HEK293 (cell line): ENCODE measurements at regions not wholly inside any gene's neighbourhood (a gene's known extent, or its start where the extent isn't known, plus 50 kb on each side); places are given as distances from the start of the nearest gene placed in this dataset.

Experiments
- CTCF ChIA-PET: fragments of 350-600 bp; formaldehyde crosslinking; extraction: SDS; loops from one replicate; lab custom pipeline; 2021; ENCODE audit warnings: antibody characterized with exemption; lab: Yijun Ruan, JAX
- POLR2A ChIA-PET: fragments of 300-600 bp; formaldehyde crosslinking; extraction: SDS; loops from one replicate; lab custom pipeline; 2020; ENCODE audit warnings: antibody characterized with exemption, inconsistent platforms; lab: Yijun Ruan, JAX
- H3K27ac ChIP-seq: fragments of 200-500 bp; sonication (Bioruptor generic); 2 replicates; pipeline ENCODE4 v1.5.1; 2014; ENCODE audit warnings: low read depth, low read length, control low read depth, inconsistent platforms; ENCODE audit errors: extremely low read depth
- H3K36me3 ChIP-seq, 2 experiments: fragments of 200-500 bp in 1 of 2; sonication (Bioruptor generic) in 1 of 2; 1 replicate in 1 of 2; 2 replicates in 1 of 2; pipeline ENCODE4 v1.5.1; 2014 to 2017; ENCODE audit warnings: inconsistent platforms in 2 of 2, low read length in 2 of 2; ENCODE audit not compliant: control insufficient read depth in 2 of 2, insufficient read depth in 1 of 2
- H3K4me1 ChIP-seq: fragments of 200-500 bp; sonication (Bioruptor generic); 2 replicates; pipeline ENCODE4 v1.5.1; 2014; ENCODE audit warnings: mild to moderate bottlenecking, low read length, inconsistent platforms; ENCODE audit not compliant: control insufficient read depth, insufficient read depth
- H3K4me3 ChIP-seq: 2 replicates; pipeline ENCODE4 v1.5.1; 2011; ENCODE audit warnings: low read depth, mild to moderate bottlenecking, control low read depth, low read length, moderate library complexity
- H3K9me3 ChIP-seq: fragments of 200-500 bp; sonication (Bioruptor generic); 2 replicates; pipeline ENCODE4 v1.5.1; 2014; ENCODE audit warnings: low read depth, low read length, inconsistent platforms; ENCODE audit not compliant: control insufficient read depth, insufficient read depth
- GLIS1 ChIP-seq: fragments of 450-650 bp; formaldehyde crosslinking; IDR thresholded peaks from 2 replicates; pipeline ENCODE4 v1.5.1; 2016; ENCODE audit warnings: missing biosample characterization, missing genetic modification characterization
- HOXC10 ChIP-seq: sonication (generic); formaldehyde crosslinking; IDR thresholded peaks from 2 replicates; pipeline ENCODE4 v1.8.1; 2023; ENCODE audit warnings: mild to moderate bottlenecking, missing genetic modification reagents
- KLF1 ChIP-seq: fragments of 450-650 bp; formaldehyde crosslinking; IDR thresholded peaks from 2 replicates; pipeline ENCODE4 v1.5.1; 2016; ENCODE audit warnings: missing biosample characterization, missing genetic modification characterization
- KLF16 ChIP-seq: fragments of 450-650 bp; formaldehyde crosslinking; IDR thresholded peaks from 2 replicates; pipeline ENCODE4 v1.5.1; 2017; ENCODE audit warnings: missing biosample characterization, missing genetic modification characterization
- MEIS1 ChIP-seq: sonication (generic); formaldehyde crosslinking; IDR thresholded peaks from 2 replicates; pipeline ENCODE4 v1.8.1; 2022; ENCODE audit warnings: missing genetic modification reagents, mild to moderate bottlenecking, borderline replicate concordance
- OSR2 ChIP-seq: fragments of 450-650 bp; formaldehyde crosslinking; IDR thresholded peaks from 2 replicates; pipeline ENCODE4 v1.5.1; 2016; ENCODE audit warnings: missing biosample characterization, missing genetic modification characterization
- PATZ1 ChIP-seq: fragments of 450-650 bp; formaldehyde crosslinking; IDR thresholded peaks from 2 replicates; pipeline ENCODE4 v1.5.1; 2016; ENCODE audit warnings: missing biosample characterization, missing genetic modification characterization
- RBAK ChIP-seq: fragments of 450-650 bp; formaldehyde crosslinking; IDR thresholded peaks from 2 replicates; pipeline ENCODE4 v1.5.1; 2016; ENCODE audit warnings: missing biosample characterization, missing genetic modification characterization
- SP7 ChIP-seq: fragments of 450-650 bp; formaldehyde crosslinking; IDR thresholded peaks from 2 replicates; pipeline ENCODE4 v1.5.1; 2016; ENCODE audit warnings: missing biosample characterization, missing genetic modification characterization
- ZBTB11 ChIP-seq: fragments of 450-650 bp; formaldehyde crosslinking; conservative IDR thresholded peaks from 2 replicates; pipeline ENCODE4 v1.5.1; 2016; ENCODE audit warnings: low read depth, missing biosample characterization, missing genetic modification characterization
- ZBTB48 ChIP-seq: fragments of 450-650 bp; formaldehyde crosslinking; IDR thresholded peaks from 2 replicates; pipeline ENCODE4 v1.5.1; 2016; ENCODE audit warnings: missing biosample characterization, missing genetic modification characterization
- ZFP69B ChIP-seq: fragments of 450-650 bp; formaldehyde crosslinking; IDR thresholded peaks from 2 replicates; pipeline ENCODE4 v1.5.1; 2016; ENCODE audit warnings: missing biosample characterization, missing genetic modification characterization
- ZNF10 ChIP-seq: fragments of 450-650 bp; formaldehyde crosslinking; IDR thresholded peaks from 2 replicates; pipeline ENCODE4 v1.5.1; 2017; ENCODE audit warnings: missing biosample characterization, missing genetic modification characterization
- ZNF157 ChIP-seq: fragments of 450-650 bp; formaldehyde crosslinking; IDR thresholded peaks from 2 replicates; pipeline ENCODE4 v1.5.1; 2016; ENCODE audit warnings: missing biosample characterization, missing genetic modification characterization
- ZNF174 ChIP-seq: fragments of 450-650 bp; formaldehyde crosslinking; IDR thresholded peaks from 2 replicates; pipeline ENCODE4 v1.5.0; 2017; ENCODE audit warnings: missing biosample characterization, mild to moderate bottlenecking, missing genetic modification characterization
- ZNF26 ChIP-seq: fragments of 450-650 bp; formaldehyde crosslinking; IDR thresholded peaks from 2 replicates; pipeline ENCODE4 v1.5.1; 2016; ENCODE audit warnings: missing biosample characterization, missing genetic modification characterization
- ZNF366 ChIP-seq: fragments of 450-650 bp; formaldehyde crosslinking; conservative IDR thresholded peaks from 2 replicates; pipeline ENCODE4 v1.5.1; 2016; ENCODE audit warnings: missing biosample characterization, missing genetic modification characterization
- ZNF398 ChIP-seq: fragments of 450-650 bp; formaldehyde crosslinking; IDR thresholded peaks from 2 replicates; pipeline ENCODE4 v1.5.1; 2017; ENCODE audit warnings: missing biosample characterization, missing genetic modification characterization
- ZNF521 ChIP-seq: fragments of 450-650 bp; formaldehyde crosslinking; IDR thresholded peaks from 2 replicates; pipeline ENCODE4 v1.5.1; 2017; ENCODE audit warnings: missing biosample characterization, mild to moderate bottlenecking, missing genetic modification characterization
- ZNF558 ChIP-seq: fragments of 450-650 bp; formaldehyde crosslinking; IDR thresholded peaks from 2 replicates; pipeline ENCODE4 v1.5.1; 2016; ENCODE audit warnings: missing biosample characterization, missing genetic modification characterization
- ZNF560 ChIP-seq: fragments of 450-650 bp; formaldehyde crosslinking; IDR thresholded peaks from 2 replicates; pipeline ENCODE4 v1.5.1; 2017; ENCODE audit warnings: missing biosample characterization, missing genetic modification characterization, borderline replicate concordance
- ZNF600 ChIP-seq: fragments of 450-650 bp; formaldehyde crosslinking; IDR thresholded peaks from 2 replicates; pipeline ENCODE4 v1.5.1; 2016; ENCODE audit warnings: missing biosample characterization, missing genetic modification characterization
- ZNF660 ChIP-seq: fragments of 450-650 bp; IDR thresholded peaks from 2 replicates; pipeline ENCODE4 v1.5.1; 2018; ENCODE audit warnings: missing biosample characterization, mild to moderate bottlenecking, missing genetic modification characterization
- ZNF664 ChIP-seq: fragments of 450-650 bp; formaldehyde crosslinking; IDR thresholded peaks from 2 replicates; pipeline ENCODE4 v1.5.1; 2016; ENCODE audit warnings: missing biosample characterization, missing genetic modification characterization
- ZNF791 ChIP-seq: fragments of 450-650 bp; formaldehyde crosslinking; IDR thresholded peaks from 2 replicates; pipeline ENCODE4 v1.5.1; 2016; ENCODE audit warnings: missing biosample characterization, missing genetic modification characterization
- ZNF830 ChIP-seq: fragments of 450-650 bp; IDR thresholded peaks from 2 replicates; pipeline ENCODE4 v1.5.0; 2018; ENCODE audit warnings: missing biosample characterization, missing genetic modification characterization, low read depth, mild to moderate bottlenecking, moderate library complexity
- ZNF837 ChIP-seq: fragments of 450-650 bp; formaldehyde crosslinking; IDR thresholded peaks from 2 replicates; pipeline ENCODE4 v1.5.1; 2016; ENCODE audit warnings: missing biosample characterization, missing genetic modification characterization
- ZSCAN30 ChIP-seq: fragments of 450-650 bp; IDR thresholded peaks from 2 replicates; pipeline ENCODE4 v1.5.1; 2018; ENCODE audit warnings: missing biosample characterization, mild to moderate bottlenecking, missing genetic modification characterization, moderate library complexity

- TF ChIP-seq ZBTB11 (tag by site-specific recombination) (no peak), ZSCAN30 (tag by site-specific recombination) (no peak), ZNF10 (no peak)
Observed at GRCh38 chr1:229023651-229024300, 247.1 kb upstream of the RAB4A start (continued).

- Histone ChIP-seq H3K36me3 (no peaks in the 10 kb centered on the region), H3K9me3 (no peaks in the 10 kb centered on the region), H3K4me1 (no peaks in the 10 kb centered on the region), H3K4me3 (no peak overlapping the region), H3K27ac (no peak overlapping the region)
- CTCF ChIA-PET = interaction anchor here (0.7 to 1.7 kb wide), 3 partner anchors 9 to 121 kb away, joined by 3 to 5 read pairs (median 5); no protein-coding TSS in a partner anchor
- POLR2A ChIA-PET = no interaction called here
- no peak for TF ChIP-seq ZNF830 (tag by site-specific recombination)
- TF ChIP-seq ZBTB48 (tag by site-specific recombination) = peak; percentile 73
- TF ChIP-seq ZNF398 = 0 out of 2 replicates have a peak, but pooled peaks have one; percentile 14
- peak; percentile 49; the same call in 1 of the 2 replicates for TF ChIP-seq SP7 (tag by site-specific recombination)
- TF ChIP-seq ZNF837 (tag by site-specific recombination) = no peak
- no peak for TF ChIP-seq ZNF26 (tag by site-specific recombination)
- peak; percentile 86 for TF ChIP-seq ZFP69B (tag by site-specific recombination)
- no peak for TF ChIP-seq ZNF157
- no peak for TF ChIP-seq RBAK
- peak; percentile 61 for TF ChIP-seq GLIS1
- no peak for TF ChIP-seq ZNF664 (tag by site-specific recombination)
- no peak for TF ChIP-seq KLF1 (tag by site-specific recombination)
- peak; percentile 43; the same call in 1 of the 2 replicates for TF ChIP-seq OSR2 (tag by site-specific recombination)
- TF ChIP-seq ZNF791 (tag by site-specific recombination) = no peak
- no peak; the same call in none of the 2 replicates for TF ChIP-seq ZNF366 (tag by site-specific recombination)
- no peak; the same call in 1 of the 2 replicates for TF ChIP-seq ZNF558 (tag by site-specific recombination)
- TF ChIP-seq ZNF174 (tag by site-specific recombination) = no peak
- TF ChIP-seq ZNF660 = peak; percentile 73; the same call in 1 of the 2 replicates
- no peak; the same call in 1 of the 2 replicates for TF ChIP-seq PATZ1 (tag by site-specific recombination)
- TF ChIP-seq ZNF521 (tag by site-specific recombination) = no peak
- no peak for TF ChIP-seq ZNF560 (tag by site-specific recombination)
- TF ChIP-seq HOXC10 (CRISPR knock-in tag) = no peak
- no peak for TF ChIP-seq MEIS1 (CRISPR knock-in tag)
- TF ChIP-seq ZNF600 (tag by site-specific recombination) = peak; percentile 86
- no peak for TF ChIP-seq KLF16 (tag by site-specific recombination)
Observed at GRCh38 chr1:229024528-229025130, 246.3 kb upstream of the RAB4A start.
